Lung (tissue), 11 donors: ENCODE measurements at regions not wholly inside any gene's neighbourhood (a gene's known extent, or its start where the extent isn't known, plus 50 kb on each side); places are given as distances from the start of the nearest gene placed in this dataset.

Experiments used
- ATAC-seq: fragments of 200-7000 bp; cut with Tn5 transposase; one replicate; pipeline ENCODE4 v1.9.1; 2020; ENCODE audit warnings: moderate number of reproducible peaks; ENCODE audit not compliant: insufficient read depth, low FRiP score
- DNase-seq, 3 donors: peaks; one replicate each; pipeline ENCODE4 v3.0.0-alpha.2; 2013 to 2017
- H3K27ac ChIP-seq, 2 donors: one replicate each; pipeline ENCODE4 v1.5.1; 2013; ENCODE audit warnings: mild to moderate bottlenecking in 2 of 2, moderate library complexity in 2 of 2, control low read depth in 1 of 2, inconsistent platforms in 1 of 2, low read depth in 1 of 2, low read length in 1 of 2
- H3K27me3 ChIP-seq, 3 donors: one replicate each; pipeline ENCODE4 v1.5.1; 2013; ENCODE audit warnings: low read length in 2 of 3; ENCODE audit not compliant: control insufficient read depth in 3 of 3, insufficient read depth in 3 of 3
- H3K36me3 ChIP-seq, 4 donors: one replicate each; pipeline ENCODE4 v1.5.1; 2013; ENCODE audit warnings: low read length in 4 of 4, mild to moderate bottlenecking in 1 of 4, moderate library complexity in 1 of 4; ENCODE audit not compliant: control insufficient read depth in 4 of 4, insufficient read depth in 4 of 4
- H3K4me1 ChIP-seq, 5 donors: one replicate each; pipeline ENCODE4 v1.5.1; 2013; ENCODE audit warnings: low read length in 5 of 5, mild to moderate bottlenecking in 2 of 5, moderate library complexity in 1 of 5; ENCODE audit not compliant: control insufficient read depth in 5 of 5, insufficient read depth in 5 of 5
- H3K4me3 ChIP-seq: one replicate; pipeline ENCODE4 v1.5.1; 2013; ENCODE audit warnings: mild to moderate bottlenecking, control low read depth, moderate library complexity
- H3K9ac ChIP-seq, 2 donors: one replicate each; pipeline ENCODE4 v1.5.1; 2013; ENCODE audit warnings: low read length in 2 of 2, control low read depth in 1 of 2; ENCODE audit not compliant: insufficient read depth in 1 of 2
- H3K9me3 ChIP-seq, 4 donors: one replicate each; pipeline ENCODE4 v1.5.1; 2013; ENCODE audit warnings: low read length in 3 of 4, mild to moderate bottlenecking in 1 of 4, moderate library complexity in 1 of 4; ENCODE audit not compliant: control insufficient read depth in 4 of 4, insufficient read depth in 3 of 4
- WGBS, 2 donors: extraction: QIAGEN DNeasy Blood & Tissue Kit; methylation state at CpG; one replicate each; pipeline ENCODE4 v1.1.7; 2013; 5-methylcytosine and 5-hydroxymethylcytosine counted together
- TF ChIP-seq, protein P1 (sequence below): IDR thresholded peaks from 2 replicates; pipeline ENCODE4 v1.5.1; 2012; ENCODE audit warnings: mild to moderate bottlenecking; ENCODE audit errors: control extremely low read depth, extremely low read depth
- donor health status: control.
- donor health status: control.
- donor health status: Bipolar disorder and iron deficiency.
- donor health status: healthy.
- donor health status: DM: yes; HTN: yes; CAD: no.

DNA sequence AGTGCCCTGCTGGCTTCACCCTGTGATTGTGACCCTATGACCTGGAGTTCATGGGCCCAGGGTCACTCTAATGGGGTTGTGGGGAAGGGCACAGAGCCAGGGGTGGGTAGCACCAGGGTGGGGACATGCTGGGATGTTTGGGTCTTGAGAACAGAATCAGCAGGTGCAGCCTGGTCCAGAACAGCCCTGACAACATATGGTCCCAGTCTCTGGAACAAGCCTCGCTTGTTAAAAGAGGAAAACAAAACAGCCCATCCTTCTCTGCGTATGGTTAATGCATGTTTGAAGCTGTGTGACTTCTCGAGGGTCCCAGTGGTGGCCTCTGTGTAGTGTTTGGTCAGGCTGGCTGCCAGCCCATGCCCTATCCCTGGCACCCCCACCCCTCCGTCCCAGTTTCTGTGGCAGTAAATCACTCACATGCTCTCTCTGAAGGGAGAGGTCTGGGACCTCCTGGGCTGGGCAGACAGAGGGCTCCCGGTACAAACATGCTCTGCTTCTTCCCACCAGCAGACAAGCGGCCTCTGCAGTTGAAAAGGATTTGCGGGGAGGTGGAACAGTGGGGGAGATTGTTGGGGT is 79.4 kb downstream of the FAM241B start:
- WGBS, 2 donors: 70 to 84% methylated on average over 7 of the region's 7 CpGs
- no peak overlapping the region for H3K27ac ChIP-seq
- peaks cover 0 to 13% (median 0%) of the 10 kb centered on the region in 4 donors for H3K9me3 ChIP-seq
- H3K9ac ChIP-seq: no peak overlapping the region
- peaks cover 0 to 9% (median 0%) of the 10 kb centered on the region in 5 donors for H3K4me1 ChIP-seq
- H3K36me3 ChIP-seq: no peaks in the 10 kb centered on the region
- no peak overlapping the region for H3K4me3 ChIP-seq
- ATAC-seq (no peak), DNase-seq (no peak)
- TF ChIP-seq, protein P1, sequence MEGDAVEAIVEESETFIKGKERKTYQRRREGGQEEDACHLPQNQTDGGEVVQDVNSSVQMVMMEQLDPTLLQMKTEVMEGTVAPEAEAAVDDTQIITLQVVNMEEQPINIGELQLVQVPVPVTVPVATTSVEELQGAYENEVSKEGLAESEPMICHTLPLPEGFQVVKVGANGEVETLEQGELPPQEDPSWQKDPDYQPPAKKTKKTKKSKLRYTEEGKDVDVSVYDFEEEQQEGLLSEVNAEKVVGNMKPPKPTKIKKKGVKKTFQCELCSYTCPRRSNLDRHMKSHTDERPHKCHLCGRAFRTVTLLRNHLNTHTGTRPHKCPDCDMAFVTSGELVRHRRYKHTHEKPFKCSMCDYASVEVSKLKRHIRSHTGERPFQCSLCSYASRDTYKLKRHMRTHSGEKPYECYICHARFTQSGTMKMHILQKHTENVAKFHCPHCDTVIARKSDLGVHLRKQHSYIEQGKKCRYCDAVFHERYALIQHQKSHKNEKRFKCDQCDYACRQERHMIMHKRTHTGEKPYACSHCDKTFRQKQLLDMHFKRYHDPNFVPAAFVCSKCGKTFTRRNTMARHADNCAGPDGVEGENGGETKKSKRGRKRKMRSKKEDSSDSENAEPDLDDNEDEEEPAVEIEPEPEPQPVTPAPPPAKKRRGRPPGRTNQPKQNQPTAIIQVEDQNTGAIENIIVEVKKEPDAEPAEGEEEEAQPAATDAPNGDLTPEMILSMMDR: no peak
- no peaks in the 10 kb centered on the region for H3K27me3 ChIP-seq

DNA sequence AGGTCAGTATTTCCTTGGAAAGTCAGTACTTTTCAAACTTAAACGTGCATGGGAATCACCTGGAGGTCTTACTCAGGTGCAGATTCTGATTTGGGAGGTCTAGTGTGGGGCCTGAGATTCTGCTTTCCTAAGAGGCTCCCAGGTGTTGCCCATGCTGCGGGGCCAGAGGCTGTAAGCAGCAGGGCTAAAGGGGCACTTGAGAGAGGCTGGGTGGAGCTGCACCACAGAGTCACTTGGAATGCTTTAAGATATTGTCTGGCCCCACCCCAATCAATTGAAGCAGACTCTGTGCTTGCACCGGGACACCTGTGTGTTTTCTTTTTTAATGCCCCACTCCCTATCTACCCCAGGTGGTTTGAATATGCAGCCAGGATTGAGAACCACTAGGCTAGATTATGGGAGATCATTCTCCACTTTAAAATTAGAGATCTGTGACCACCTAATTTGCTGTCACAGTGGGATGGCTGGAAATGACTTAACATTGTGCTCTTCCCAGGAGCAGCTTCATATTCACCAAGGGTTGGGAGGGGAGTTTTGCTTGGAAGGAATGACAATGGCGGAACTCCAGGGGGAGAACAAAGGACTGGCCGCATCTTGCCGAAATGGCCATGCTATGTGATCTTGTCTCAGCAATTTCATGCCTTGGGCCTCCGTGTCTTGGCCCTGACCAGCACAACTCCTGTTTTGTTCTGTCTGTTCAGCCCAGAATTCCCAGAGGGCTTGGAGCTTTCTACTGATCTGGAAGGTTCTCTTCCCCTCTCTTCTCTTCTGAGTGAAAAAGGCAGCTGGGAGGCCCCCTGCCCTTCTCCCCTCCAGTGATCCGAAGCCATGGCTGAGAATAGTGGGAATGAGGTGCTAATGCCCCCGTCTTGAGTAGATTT is 80.2 kb downstream of the FAM241B start:
- DNase-seq: no peak
- TF ChIP-seq, protein P1: no peak
- H3K4me1 ChIP-seq: peaks cover 0 to 9% (median 0%) of the 10 kb centered on the region in 5 donors
- WGBS, 2 donors: 80 to 82% methylated on average over 9 of the region's 9 CpGs
- H3K27me3 ChIP-seq: no peaks in the 10 kb centered on the region
- no peak for ATAC-seq
- H3K27ac ChIP-seq: no peak overlapping the region
- H3K9ac ChIP-seq: no peak overlapping the region
- H3K4me3 ChIP-seq: no peak overlapping the region
- H3K9me3 ChIP-seq: peaks cover 0 to 11% (median 0%) of the 10 kb centered on the region in 4 donors
- no peaks in the 10 kb centered on the region for H3K36me3 ChIP-seq

DNA sequence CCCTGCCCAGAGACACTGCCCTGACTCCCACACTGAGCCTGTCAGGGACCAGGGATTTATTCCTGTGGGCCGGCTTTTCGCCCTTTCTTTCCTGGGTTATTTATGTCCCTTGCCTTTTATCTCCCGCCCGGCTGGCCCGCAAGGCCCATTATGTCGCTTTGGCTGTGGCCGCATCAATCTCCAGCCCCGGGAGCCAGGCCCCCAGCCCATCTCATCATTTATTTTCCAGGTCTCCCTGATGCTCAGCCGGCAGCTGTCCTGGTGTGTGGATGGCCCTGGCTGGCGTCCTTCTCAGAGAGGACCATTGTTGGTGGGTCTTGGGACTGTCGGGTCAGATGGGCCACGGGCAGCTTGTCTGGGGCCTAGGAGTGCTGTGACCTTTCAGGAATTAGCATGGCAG is 82.3 kb downstream of the FAM241B start:
- no peak overlapping the region for H3K4me3 ChIP-seq
- no peak overlapping the region for H3K9ac ChIP-seq
- 79 to 93% methylated on average over 12 of the region's 12 CpGs for WGBS, 2 donors
- H3K36me3 ChIP-seq: no peaks in the 10 kb centered on the region
- ATAC-seq (no peak), DNase-seq (no peak)
- TF ChIP-seq, protein P1: no peak
- peaks cover 0 to 9% (median 0%) of the 10 kb centered on the region in 5 donors for H3K4me1 ChIP-seq
- no peak overlapping the region for H3K27ac ChIP-seq
- H3K9me3 ChIP-seq: peaks cover 0 to 10% (median 0%) of the 10 kb centered on the region in 4 donors
- no peaks in the 10 kb centered on the region for H3K27me3 ChIP-seq
